ENCODE measurements at regions not wholly inside any gene's neighbourhood (a gene's known extent, or its start where the extent isn't known, plus 50 kb on each side); places are given as distances from the start of the nearest gene placed in this dataset.

DNA sequence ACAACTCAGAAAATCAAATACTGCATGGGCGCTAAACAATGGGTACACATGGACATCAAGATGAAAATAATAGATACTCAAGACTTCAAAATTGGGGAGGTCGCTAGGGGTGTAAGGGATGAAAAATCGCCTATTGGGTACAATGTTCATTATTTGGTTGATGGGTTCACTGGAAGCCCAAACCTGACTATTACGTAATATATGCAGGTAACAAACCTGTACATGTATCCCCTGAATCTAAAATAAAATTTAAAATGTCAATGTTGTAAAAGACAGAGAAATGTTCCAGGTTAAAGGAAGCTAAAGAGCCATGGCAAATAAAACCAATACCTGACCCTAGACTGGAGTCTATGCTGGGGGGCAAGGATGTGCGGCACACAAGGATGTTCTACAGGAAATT, 80.4 kb upstream of the CCBE1 start:
- TF ChIP-seq, protein P1, sequence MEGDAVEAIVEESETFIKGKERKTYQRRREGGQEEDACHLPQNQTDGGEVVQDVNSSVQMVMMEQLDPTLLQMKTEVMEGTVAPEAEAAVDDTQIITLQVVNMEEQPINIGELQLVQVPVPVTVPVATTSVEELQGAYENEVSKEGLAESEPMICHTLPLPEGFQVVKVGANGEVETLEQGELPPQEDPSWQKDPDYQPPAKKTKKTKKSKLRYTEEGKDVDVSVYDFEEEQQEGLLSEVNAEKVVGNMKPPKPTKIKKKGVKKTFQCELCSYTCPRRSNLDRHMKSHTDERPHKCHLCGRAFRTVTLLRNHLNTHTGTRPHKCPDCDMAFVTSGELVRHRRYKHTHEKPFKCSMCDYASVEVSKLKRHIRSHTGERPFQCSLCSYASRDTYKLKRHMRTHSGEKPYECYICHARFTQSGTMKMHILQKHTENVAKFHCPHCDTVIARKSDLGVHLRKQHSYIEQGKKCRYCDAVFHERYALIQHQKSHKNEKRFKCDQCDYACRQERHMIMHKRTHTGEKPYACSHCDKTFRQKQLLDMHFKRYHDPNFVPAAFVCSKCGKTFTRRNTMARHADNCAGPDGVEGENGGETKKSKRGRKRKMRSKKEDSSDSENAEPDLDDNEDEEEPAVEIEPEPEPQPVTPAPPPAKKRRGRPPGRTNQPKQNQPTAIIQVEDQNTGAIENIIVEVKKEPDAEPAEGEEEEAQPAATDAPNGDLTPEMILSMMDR (IDR thresholded peaks at IDR 0.05 in 2 of 3, conservative IDR thresholded peaks at IDR 0.05 in 1 of 3; ENCODE audit: borderline replicate concordance in 1 of 3, insufficient read depth in 1 of 3, low read depth in 2 of 3, low read length in 2 of 3): no peak
- TF ChIP-seq YY1 (IDR thresholded peaks at IDR 0.05; ENCODE audit: extremely low read depth, insufficient replicate concordance, low read depth, low read length) (no peak), POLR2A (IDR thresholded peaks at IDR 0.05; ENCODE audit: borderline replicate concordance, extremely low read depth, insufficient read depth, insufficient read length) (no peak), EZH2 (IDR thresholded peaks at IDR 0.05) (no peak), EZH2phosphoT487 (IDR thresholded peaks at IDR 0.05; ENCODE audit: borderline replicate concordance) (no peak), POLR2AphosphoS5 (IDR thresholded peaks at IDR 0.05; ENCODE audit: low read depth, low read length) (no peak), SRF (IDR thresholded peaks at IDR 0.05; ENCODE audit: low read depth) (no peak), EGR1 (IDR thresholded peaks at IDR 0.05; ENCODE audit: low read depth) (no peak)
- TF ChIP-seq, protein P2, sequence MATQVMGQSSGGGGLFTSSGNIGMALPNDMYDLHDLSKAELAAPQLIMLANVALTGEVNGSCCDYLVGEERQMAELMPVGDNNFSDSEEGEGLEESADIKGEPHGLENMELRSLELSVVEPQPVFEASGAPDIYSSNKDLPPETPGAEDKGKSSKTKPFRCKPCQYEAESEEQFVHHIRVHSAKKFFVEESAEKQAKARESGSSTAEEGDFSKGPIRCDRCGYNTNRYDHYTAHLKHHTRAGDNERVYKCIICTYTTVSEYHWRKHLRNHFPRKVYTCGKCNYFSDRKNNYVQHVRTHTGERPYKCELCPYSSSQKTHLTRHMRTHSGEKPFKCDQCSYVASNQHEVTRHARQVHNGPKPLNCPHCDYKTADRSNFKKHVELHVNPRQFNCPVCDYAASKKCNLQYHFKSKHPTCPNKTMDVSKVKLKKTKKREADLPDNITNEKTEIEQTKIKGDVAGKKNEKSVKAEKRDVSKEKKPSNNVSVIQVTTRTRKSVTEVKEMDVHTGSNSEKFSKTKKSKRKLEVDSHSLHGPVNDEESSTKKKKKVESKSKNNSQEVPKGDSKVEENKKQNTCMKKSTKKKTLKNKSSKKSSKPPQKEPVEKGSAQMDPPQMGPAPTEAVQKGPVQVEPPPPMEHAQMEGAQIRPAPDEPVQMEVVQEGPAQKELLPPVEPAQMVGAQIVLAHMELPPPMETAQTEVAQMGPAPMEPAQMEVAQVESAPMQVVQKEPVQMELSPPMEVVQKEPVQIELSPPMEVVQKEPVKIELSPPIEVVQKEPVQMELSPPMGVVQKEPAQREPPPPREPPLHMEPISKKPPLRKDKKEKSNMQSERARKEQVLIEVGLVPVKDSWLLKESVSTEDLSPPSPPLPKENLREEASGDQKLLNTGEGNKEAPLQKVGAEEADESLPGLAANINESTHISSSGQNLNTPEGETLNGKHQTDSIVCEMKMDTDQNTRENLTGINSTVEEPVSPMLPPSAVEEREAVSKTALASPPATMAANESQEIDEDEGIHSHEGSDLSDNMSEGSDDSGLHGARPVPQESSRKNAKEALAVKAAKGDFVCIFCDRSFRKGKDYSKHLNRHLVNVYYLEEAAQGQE (IDR thresholded peaks at IDR 0.05; ENCODE audit: low read depth): no peak
- TF ChIP-seq, protein P3, sequence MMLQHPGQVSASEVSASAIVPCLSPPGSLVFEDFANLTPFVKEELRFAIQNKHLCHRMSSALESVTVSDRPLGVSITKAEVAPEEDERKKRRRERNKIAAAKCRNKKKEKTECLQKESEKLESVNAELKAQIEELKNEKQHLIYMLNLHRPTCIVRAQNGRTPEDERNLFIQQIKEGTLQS (IDR thresholded peaks at IDR 0.05): no peak
- TF ChIP-seq, protein P4, sequence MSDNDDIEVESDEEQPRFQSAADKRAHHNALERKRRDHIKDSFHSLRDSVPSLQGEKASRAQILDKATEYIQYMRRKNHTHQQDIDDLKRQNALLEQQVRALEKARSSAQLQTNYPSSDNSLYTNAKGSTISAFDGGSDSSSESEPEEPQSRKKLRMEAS (IDR thresholded peaks at IDR 0.05): no peak
